Breast epithelium (tissue), 3 donors: ENCODE measurements at regions not wholly inside any gene's neighbourhood (a gene's known extent, or its start where the extent isn't known, plus 50 kb on each side); places are given as distances from the start of the nearest gene placed in this dataset.

Source experiments
- POLR2A ChIP-seq: fragments of 450-650 bp; IDR thresholded peaks from one replicate; pipeline ENCODE4 v1.6.1; 2016; ENCODE audit warnings: antibody characterized with exemption, mild to moderate bottlenecking, moderate library complexity
- TF ChIP-seq, protein P1 (sequence below), 3 donors: fragments of 450-650 bp; IDR thresholded peaks; one replicate each; pipeline ENCODE4 v1.5.1; 2016 to 2017; ENCODE audit warnings: antibody characterized with exemption in 3 of 3, mild to moderate bottlenecking in 3 of 3, moderate library complexity in 3 of 3

DNA sequence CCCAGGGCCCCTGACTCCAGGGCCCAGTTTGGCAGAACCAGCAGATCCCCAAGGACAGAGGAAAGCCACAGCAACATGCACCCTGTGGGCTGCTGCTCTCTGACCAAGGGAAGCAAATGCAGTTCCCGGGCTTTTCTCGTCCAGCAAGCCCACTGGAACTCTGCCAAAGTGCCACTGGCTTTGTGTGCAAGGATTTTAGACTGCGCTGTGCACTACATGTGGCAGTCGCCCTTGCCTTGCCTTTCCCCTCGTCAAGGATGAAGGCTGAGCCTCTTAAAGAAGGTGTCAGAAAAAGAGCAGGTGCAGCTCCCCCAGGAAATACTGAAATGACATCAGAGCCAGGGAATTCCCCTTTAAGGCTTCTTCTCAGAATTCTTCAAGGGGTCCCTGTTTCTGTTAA, 199.2 kb downstream of the TFCP2L1 start:
- TF ChIP-seq, protein P1, sequence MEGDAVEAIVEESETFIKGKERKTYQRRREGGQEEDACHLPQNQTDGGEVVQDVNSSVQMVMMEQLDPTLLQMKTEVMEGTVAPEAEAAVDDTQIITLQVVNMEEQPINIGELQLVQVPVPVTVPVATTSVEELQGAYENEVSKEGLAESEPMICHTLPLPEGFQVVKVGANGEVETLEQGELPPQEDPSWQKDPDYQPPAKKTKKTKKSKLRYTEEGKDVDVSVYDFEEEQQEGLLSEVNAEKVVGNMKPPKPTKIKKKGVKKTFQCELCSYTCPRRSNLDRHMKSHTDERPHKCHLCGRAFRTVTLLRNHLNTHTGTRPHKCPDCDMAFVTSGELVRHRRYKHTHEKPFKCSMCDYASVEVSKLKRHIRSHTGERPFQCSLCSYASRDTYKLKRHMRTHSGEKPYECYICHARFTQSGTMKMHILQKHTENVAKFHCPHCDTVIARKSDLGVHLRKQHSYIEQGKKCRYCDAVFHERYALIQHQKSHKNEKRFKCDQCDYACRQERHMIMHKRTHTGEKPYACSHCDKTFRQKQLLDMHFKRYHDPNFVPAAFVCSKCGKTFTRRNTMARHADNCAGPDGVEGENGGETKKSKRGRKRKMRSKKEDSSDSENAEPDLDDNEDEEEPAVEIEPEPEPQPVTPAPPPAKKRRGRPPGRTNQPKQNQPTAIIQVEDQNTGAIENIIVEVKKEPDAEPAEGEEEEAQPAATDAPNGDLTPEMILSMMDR (IDR thresholded peaks at IDR 0.05): no peak
- no peak for TF ChIP-seq POLR2A
